CD4-positive, alpha-beta T cell (primary cell): ENCODE measurements at regions not wholly inside any gene's neighbourhood (a gene's known extent, or its start where the extent isn't known, plus 50 kb on each side); places are given as distances from the start of the nearest gene placed in this dataset.
"Not testable (repeated sequence)": the region's sequence is repeated elsewhere in the genome, so short reads cannot be mapped to it uniquely, and the experiment has no call there.

Experiments
- ATAC-seq: fragments of 200-7000 bp; cut with Tn5 transposase; one replicate; pipeline ENCODE4 v1.10.0; 2022; ENCODE audit warnings: mild to moderate bottlenecking; ENCODE audit not compliant: poor library complexity
- CTCF ChIA-PET: fragments of 350-600 bp; sonication (Branson Sonifier 250); formaldehyde crosslinking; loops from one replicate; lab custom pipeline; 2021; ENCODE audit warnings: antibody characterized with exemption, inconsistent platforms; lab: Charles Lee
- POLR2A ChIA-PET: fragments of 350-600 bp; sonication (Branson Sonifier 250); formaldehyde crosslinking; loops from one replicate; lab custom pipeline; 2021; ENCODE audit warnings: antibody characterized with exemption, inconsistent platforms; lab: Charles Lee
- DNase-seq, 14 experiments: peaks; one replicate each; pipeline ENCODE4 v3.0.0-alpha.2; 2013 to 2020; ENCODE audit warnings: mixed read lengths in 2 of 14
- H3K27ac ChIP-seq, 2 donors: one replicate each; pipeline versions ENCODE4 v1.5.1 to v1.7.0; 2013; ENCODE audit warnings: low read length in 2 of 2, low read depth in 1 of 2, mild to moderate bottlenecking in 1 of 2
- H3K27me3 ChIP-seq, 2 experiments: 1 replicate in 1 of 2; 2 replicates in 1 of 2; pipeline versions ENCODE4 v1.6.1 to v1.7.0; 2013; ENCODE audit warnings: low read length in 2 of 2, control low read depth in 1 of 2, mild to moderate bottlenecking in 1 of 2, moderate library complexity in 1 of 2; ENCODE audit not compliant: insufficient read depth in 2 of 2, control insufficient read depth in 1 of 2
- H3K36me3 ChIP-seq: one replicate; pipeline ENCODE4 v1.6.1; 2013; ENCODE audit warnings: low read length, control low read depth; ENCODE audit not compliant: insufficient read depth
- H3K4me1 ChIP-seq: one replicate; pipeline ENCODE4 v1.6.1; 2013; ENCODE audit warnings: low read length, control low read depth; ENCODE audit not compliant: insufficient read depth
- H3K4me3 ChIP-seq: one replicate; pipeline ENCODE4 v1.5.1; 2013; ENCODE audit warnings: mild to moderate bottlenecking, low read length, moderate library complexity
- H3K9me3 ChIP-seq, 2 experiments: 1 replicate in 1 of 2; 2 replicates in 1 of 2; pipeline versions ENCODE4 v1.6.1 to v1.7.0; 2013; ENCODE audit warnings: low read length in 2 of 2, mild to moderate bottlenecking in 2 of 2, control low read depth in 1 of 2, moderate library complexity in 1 of 2; ENCODE audit not compliant: control insufficient read depth in 1 of 2, insufficient read depth in 1 of 2
- H3K27ac Mint-ChIP-seq: one replicate; pipeline ENCODE4 v1.8.0; 2020; ENCODE audit warnings: mixed read lengths
- H3K27me3 Mint-ChIP-seq: one replicate; pipeline ENCODE4 v1.8.0; 2021; ENCODE audit warnings: mixed read lengths
- H3K36me3 Mint-ChIP-seq: one replicate; pipeline ENCODE4 v1.8.0; 2021; ENCODE audit warnings: low read depth, mixed read lengths
- H3K4me1 Mint-ChIP-seq: one replicate; pipeline ENCODE4 v1.8.0; 2021; ENCODE audit warnings: low read depth, mixed read lengths
- H3K4me3 Mint-ChIP-seq: one replicate; pipeline ENCODE4 v1.8.0; 2020; ENCODE audit warnings: mild to moderate bottlenecking, mixed read lengths
- H3K9me3 Mint-ChIP-seq: one replicate; pipeline ENCODE4 v1.8.0; 2020; ENCODE audit warnings: mixed read lengths
- intact Hi-C, 2 experiments: fragments of 100-400 bp; cut with DNase I in 1 of 2; cut with micrococcal nuclease in 1 of 2; formaldehyde crosslinking; loops; one replicate each; pipeline versions ENCODE4 v1.15.1 to v1.9.0; 2023 to 2025; cut with DNase I, micrococcal nuclease

- H3K36me3 Mint-ChIP-seq, H3K4me3 Mint-ChIP-seq, CTCF ChIA-PET, H3K9me3 ChIP-seq, intact Hi-C loops, H3K36me3 ChIP-seq, DNase-seq, H3K27ac Mint-ChIP-seq, H3K4me1 ChIP-seq, H3K4me1 Mint-ChIP-seq, POLR2A ChIA-PET, H3K9me3 Mint-ChIP-seq, H3K27ac ChIP-seq, H3K27me3 Mint-ChIP-seq, ATAC-seq, H3K27me3 ChIP-seq, H3K4me3 ChIP-seq: not testable (repeated sequence)
These were observed 594.5 kb downstream of the NAP1L3 start for GRCh38 chrX:93078906-93079305.

- H3K27me3 ChIP-seq, DNase-seq, H3K4me3 ChIP-seq, intact Hi-C loops, H3K4me1 Mint-ChIP-seq, H3K36me3 ChIP-seq, H3K9me3 ChIP-seq, H3K27me3 Mint-ChIP-seq, H3K27ac ChIP-seq, CTCF ChIA-PET, H3K36me3 Mint-ChIP-seq, H3K4me3 Mint-ChIP-seq, ATAC-seq, H3K4me1 ChIP-seq, POLR2A ChIA-PET, H3K9me3 Mint-ChIP-seq, H3K27ac Mint-ChIP-seq: not testable (repeated sequence)
These were observed 618.1 kb downstream of the NAP1L3 start for GRCh38 chrX:93055264-93055663.

- intact Hi-C loops, CTCF ChIA-PET, H3K4me3 ChIP-seq, ATAC-seq, H3K4me3 Mint-ChIP-seq, POLR2A ChIA-PET, H3K27me3 Mint-ChIP-seq, H3K27me3 ChIP-seq, H3K36me3 Mint-ChIP-seq, H3K4me1 Mint-ChIP-seq, H3K9me3 ChIP-seq, H3K36me3 ChIP-seq, DNase-seq, H3K4me1 ChIP-seq, H3K27ac ChIP-seq, H3K27ac Mint-ChIP-seq, H3K9me3 Mint-ChIP-seq: not testable (repeated sequence)
These were observed 653.5 kb downstream of the NAP1L3 start for GRCh38 chrX:93019841-93020240.

GRCh38 chrX:93014481-93015030, 658.8 kb downstream of the NAP1L3 start:
- H3K4me1 ChIP-seq, H3K27me3 Mint-ChIP-seq, CTCF ChIA-PET, intact Hi-C loops, H3K9me3 ChIP-seq, POLR2A ChIA-PET, H3K36me3 ChIP-seq, ATAC-seq, H3K9me3 Mint-ChIP-seq, H3K27ac ChIP-seq, H3K27ac Mint-ChIP-seq, H3K4me1 Mint-ChIP-seq, H3K36me3 Mint-ChIP-seq, DNase-seq, H3K4me3 ChIP-seq, H3K4me3 Mint-ChIP-seq, H3K27me3 ChIP-seq: not testable (repeated sequence)
